ENCODE measurements at regions not wholly inside any gene's neighbourhood (a gene's known extent, or its start where the extent isn't known, plus 50 kb on each side); places are given as distances from the start of the nearest gene placed in this dataset.
"Not testable (repeated sequence)": the region's sequence is repeated elsewhere in the genome, so short reads cannot be mapped to it uniquely, and the experiment has no call there.

DNA sequence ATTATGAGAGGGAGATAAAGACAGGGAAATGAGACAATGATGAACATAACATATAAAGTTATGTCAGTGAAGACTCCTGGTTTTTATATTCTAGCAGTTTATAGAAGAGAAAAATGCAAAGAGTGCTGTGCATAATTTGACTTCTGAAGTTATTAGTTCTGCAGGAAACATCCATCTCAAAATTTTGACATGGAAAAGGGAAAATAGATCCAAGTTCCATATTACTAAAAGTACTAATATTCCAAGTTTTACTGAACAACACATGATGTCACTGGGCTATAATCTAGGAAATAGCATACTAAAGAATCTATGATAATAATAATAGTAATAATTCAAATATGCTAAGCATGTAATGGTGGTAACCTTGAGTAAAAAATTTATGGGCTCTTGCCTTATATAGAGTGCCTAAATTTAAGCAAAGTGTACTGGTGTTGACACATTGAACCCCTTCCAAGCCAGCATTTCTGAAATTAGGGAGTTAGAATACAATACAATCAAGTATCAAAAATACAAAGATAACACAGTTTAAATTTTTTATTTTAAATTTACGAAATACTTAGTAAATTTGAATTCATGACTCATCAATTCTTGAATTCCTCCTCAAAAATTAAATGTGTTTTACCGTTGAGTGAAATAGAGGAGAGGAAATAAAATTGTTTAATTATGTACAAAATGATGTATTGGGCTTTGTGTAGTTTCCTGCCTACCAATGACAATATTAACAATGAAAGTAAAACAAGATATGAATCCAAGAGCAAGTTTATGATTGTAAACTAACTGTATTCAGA, 102.8 kb upstream of the KCND2 start:
- DNase-seq, result no peak

DNA sequence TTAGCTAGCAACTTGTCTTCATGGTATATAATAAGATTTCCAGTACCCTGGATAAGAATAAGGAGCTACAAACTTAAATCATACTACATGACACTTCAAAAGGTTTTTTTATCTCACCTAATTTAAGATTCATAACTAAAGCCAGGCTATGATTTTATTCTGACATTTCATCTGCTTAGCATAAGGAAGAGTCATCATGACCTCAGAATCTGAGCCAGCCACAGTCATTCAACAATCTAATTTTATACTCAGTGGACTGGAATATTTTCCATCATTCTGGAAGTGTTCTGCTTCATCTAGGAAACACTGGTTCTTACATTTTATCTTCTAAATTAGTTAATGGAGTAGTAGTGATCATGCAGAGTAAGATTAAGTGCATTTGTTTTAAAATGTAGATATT, 102.1 kb upstream of the KCND2 start:
- no peak for DNase-seq

DNA sequence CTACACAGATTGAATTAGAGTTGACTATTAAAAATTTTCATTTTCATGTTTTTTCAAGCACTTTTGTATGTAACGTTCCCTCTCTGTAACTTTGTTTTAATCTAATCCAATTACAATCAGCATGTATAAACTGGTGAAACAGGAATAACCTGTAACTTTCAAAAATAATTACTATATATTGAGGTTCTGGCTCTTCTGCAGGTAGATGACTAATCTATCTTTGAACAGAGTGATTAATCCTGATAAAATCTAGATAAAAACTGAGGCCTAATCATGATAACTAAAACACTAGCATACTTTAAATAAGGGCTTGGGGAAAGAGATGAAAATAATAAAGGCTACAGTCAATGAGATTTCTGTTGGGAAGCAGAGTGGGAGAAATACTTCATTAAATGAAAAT, 101.6 kb upstream of the KCND2 start:
- no peak for DNase-seq

DNA sequence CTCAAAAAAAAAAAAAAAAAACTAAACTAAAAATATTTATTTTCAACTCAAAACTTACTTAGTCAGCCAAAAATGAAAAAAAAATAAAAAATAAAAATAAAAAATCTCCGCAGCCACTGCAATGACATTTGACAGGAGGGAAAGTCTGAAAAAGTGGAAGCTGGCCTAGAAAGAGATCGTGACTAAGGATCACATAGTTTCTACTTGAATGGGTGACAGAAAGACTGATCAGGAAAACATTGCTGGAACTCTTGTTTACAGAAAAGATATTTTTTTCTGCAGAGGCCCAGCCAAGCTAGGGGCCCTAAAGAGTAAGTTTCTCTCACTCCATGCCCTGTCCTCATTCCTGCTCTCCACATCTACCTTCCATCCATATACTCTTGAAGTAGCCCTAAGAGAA, 92.8 kb upstream of the KCND2 start:
- no peak for DNase-seq

DNA sequence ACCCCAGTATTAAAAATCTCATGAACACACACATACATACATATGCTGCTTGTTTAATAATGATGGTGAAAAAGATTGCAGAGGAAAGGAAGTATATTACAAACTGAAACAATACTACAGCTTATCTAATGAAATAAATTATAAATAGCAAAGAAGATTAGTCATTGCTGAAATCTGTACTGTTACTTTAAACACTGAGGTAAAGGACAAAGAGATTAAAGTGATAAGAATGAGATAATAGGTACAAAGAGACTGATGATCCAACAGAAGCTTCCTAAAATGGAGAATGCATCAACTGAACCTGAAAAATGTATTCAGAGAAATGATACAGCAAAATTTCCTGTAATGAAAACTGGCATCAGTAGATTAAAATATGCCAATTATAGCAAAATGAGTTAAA, 91.5 kb upstream of the KCND2 start:
- DNase-seq, result no peak

DNA sequence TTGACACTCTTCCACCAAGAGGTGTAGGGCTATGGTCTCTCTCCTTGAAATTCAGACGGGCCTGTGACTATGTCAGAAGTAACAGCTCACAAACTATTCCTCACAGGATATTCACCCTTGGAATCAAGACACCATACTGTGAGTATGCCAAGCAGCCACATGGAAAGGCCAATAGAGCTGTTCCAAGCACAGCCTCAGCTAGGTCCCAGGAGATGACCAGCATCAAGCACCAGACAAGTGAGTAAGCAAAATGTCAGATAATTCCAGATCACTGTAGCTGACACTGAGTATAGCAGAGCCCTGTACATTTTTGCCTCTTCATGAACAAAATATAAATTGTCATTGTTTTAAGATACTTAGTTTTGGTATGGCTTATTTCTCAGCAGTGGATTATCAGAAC, 88.1 kb upstream of the KCND2 start:
- no peak for DNase-seq

DNA sequence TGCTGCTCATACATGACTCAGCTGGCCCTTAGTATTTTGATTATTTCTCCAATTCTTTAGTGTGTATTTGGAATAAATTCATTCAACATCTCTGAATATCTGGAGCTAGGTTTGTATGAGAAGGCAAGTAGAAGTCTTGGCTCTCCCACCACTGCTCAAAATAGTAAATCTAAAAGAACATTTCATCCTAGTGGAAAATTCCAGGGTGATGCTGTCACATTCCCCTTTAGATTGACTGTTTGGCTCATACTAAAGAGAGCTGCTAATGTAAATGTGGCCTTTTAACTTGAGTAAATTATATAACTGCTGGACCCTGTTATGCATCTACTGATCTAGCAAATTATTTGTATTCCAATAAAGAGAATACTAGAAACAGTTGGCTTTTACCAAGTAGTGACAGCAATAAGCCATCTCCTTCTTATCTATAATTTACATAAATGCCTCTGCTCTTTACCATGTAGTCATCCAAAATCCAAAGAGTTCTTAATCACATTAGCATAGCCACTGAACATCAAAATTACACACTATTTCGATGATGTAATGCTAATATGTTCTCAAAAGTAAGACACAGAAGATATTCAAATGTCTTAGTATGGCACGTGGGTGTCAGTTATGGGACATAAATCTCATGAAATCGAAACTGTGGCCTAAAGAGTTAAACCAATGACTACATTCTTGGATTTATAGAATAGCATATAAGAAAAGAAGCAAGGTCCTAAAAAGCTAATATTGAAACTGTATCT, 86.9 kb upstream of the KCND2 start:
- no peak for DNase-seq

DNA sequence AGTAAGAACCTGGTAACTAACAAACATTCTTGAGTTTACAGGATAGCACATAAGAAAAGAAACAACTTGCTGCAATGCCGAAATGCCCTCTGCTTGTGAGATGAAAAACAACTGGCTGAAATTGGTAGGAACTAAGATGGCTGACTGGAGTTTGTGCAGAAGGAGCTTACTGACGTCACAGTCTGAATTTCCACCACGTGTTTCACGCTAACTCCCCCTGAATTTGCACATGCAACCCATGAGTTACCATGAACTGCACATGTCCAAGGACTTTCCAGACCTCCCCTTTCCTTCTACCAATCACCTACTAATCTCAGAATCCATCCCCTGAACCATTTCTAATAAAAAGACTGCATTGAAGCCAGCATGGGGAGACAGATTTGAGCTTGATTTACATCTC, 86.3 kb upstream of the KCND2 start:
- DNase-seq, result no peak

DNA sequence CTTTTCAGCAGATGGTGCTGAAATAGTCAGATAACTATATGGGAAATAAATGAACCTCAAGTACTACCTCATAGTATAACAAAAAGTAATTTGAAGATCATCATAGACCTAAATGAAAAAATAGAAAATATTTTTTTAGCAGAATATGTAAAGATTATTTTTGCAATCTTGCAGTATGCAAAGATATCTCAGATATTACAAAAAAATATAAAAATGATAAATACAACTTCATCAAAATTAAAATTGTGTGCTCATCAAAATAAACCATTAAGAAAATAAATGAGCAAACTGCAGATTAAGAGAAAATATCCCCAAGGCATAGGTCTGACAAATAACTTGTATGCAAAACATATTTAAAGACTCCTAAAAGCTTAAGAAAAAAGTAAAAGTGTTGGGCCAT, 83.4 kb upstream of the KCND2 start:
- no peak for DNase-seq

DNA sequence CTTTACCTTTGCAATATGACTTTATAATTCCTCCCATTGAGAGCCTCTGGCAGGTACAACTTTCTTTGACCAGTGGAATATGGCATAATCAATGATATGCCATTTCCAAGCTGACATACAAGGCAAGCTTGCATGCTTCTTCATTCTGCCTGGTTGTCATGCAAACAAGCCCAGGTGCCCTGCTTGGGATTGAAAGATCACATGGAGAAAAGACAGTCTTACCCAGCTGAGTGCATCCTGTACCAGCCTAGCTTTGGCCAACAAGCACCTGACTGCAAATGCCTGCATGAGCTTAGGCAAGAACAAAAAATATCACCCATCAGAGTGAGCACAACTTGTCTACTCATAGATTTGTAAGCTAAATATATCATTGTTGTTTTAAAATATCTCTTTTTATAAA, 82.9 kb upstream of the KCND2 start:
- DNase-seq, result no peak

DNA sequence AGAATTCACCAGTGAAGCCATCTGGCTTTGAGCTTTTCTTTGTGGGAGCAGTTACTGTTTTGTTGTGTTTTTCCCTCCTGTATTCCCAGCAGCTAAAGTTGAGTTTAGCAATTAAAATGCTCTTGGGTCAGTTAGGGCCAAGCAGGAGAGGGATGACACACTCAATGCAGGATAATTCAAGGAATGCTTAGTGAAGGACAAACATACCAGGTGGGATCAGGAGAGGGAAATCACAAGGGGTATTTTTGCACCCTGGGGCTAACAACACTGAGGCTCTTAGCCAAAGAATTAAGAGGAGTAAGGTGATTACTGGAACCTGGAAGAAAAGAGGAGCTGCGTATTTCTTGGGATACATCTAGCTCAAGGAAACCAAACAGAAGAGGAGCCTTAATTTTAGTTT, 82.4 kb upstream of the KCND2 start:
- no peak for DNase-seq

DNA sequence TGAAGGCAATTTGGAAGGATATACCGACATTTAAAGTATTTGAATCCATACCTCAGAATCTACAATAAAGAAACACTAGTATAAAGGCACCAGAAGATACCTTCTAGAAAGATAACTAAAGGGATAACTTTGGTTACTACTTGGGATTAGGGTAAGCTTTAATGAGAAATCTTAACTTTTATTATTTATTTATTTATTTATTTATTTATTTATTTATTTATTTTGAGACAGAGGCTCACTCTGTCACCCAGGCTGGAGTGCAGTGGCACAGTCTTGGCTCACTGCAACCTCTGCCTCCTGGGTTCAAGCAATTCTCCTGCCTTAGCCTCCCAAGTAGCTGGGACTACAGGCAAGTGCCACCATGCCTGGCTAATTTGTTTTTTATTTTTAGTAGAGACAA, 81.6 kb upstream of the KCND2 start:
- not testable (repeated sequence) for DNase-seq

DNA sequence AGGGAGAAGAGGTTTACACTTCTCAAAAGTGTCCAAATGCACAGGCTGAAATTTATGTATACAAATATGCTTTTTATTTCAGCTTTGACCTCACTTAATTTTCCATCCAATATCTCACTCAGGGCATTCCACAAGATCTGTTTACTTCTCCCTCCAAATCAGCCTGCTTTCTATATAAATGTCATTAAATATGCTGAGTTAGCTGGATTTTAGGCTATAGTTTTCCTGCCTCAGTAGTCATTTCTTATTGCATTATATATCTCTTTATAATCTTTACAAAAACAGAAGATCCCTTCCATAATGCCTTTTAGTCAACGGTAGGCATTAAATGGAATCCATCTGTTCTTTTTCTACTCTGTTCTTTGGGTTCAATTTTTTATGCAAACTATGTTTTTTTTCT, 71.7 kb upstream of the KCND2 start:
- DNase-seq, result no peak

DNA sequence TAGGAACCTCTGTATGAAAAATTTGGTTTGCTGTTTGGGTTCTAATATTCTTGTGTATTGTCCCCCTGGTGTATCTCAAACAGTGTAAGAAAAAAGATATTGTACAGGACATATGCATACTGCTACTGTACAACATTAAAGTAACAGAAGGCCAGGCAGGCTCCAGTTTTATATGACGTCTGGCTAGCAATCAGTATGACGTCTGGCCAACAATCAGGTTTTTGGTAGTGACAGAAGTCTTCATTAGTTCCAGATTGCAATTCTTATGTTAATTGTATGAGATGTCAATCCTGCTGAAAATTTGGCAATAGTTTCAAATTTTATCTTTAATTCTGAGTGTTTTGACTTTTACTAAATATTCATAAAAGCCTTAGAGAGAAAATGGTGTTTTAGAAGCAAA, 67.9 kb upstream of the KCND2 start:
- no peak for DNase-seq

DNA sequence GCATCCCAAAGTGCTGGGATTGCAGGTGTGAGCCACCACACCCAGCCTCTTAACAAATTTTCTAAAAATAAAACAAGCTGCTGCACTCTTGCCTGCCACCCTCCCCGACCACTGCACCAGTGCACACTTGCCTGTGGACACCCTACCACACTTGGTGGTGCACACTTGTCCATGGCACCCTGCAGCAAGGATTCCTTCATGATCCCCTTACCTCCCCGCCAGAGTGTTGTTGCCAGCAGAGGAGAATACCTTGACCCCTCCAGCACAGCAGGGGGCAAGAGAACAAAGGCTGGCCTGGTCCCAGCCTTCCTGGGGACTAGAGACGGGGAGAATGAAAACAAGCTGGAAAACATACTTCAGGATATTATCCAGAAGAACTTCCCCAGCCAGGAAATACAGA, 65.9 kb upstream of the KCND2 start:
- DNase-seq, result no peak

DNA sequence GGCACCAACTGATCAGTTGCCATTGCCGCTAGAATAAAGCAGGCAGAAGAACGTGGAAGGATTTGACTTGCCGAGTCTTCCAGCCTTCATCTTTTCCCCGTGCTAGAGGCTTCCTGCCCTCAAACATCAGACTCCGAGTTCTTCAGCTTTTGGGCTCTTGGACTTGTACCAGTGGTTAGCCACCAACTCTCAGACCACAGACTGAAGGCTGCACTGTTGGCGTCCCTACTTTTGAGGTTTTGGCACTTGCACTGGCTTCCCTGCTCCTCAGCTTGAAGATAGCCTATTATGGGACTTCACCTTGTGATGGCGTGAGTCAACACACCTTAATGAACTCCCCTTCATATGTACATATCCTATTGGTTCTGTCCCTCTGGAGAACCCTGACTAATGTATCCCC, 57.3 kb upstream of the KCND2 start:
- no peak for DNase-seq

DNA sequence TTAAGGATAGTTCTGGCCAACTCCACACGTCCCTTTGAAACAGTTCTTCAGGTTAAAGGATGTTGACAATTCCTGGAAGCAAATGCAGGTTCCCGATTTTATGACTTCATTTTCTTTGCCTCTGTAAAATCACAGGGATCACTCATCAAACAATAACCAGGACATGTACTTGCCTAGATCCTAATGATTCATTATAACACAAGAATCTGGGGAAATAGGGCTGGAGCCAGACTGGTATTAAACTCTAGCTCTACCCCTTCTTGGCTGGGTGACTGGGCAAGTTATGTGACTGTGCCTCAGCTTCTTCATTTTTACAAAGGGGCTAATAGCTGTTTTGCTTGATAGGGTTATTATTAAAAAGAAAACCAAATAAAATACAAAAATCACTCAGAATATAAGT, 56.0 kb upstream of the KCND2 start:
- no peak for DNase-seq

DNA sequence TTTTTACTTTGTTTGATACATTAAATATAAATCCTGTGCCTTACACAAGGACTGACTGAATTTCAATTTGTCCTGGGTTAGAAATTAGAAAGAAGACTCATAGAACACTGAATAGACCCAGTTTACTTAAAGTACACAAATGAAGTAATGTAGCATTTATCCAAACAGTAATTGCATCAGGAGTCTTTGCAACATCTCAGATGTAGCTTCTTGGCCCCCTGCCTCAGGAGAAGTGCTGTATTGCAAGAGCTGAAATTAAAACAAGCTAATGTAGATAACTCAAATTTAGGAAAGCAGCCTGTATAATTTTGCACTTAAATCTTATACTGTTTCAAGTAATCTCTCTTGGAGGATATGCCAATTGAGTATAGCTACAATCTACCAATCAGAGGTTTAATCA, 54.3 kb upstream of the KCND2 start:
- DNase-seq, result no peak

DNA sequence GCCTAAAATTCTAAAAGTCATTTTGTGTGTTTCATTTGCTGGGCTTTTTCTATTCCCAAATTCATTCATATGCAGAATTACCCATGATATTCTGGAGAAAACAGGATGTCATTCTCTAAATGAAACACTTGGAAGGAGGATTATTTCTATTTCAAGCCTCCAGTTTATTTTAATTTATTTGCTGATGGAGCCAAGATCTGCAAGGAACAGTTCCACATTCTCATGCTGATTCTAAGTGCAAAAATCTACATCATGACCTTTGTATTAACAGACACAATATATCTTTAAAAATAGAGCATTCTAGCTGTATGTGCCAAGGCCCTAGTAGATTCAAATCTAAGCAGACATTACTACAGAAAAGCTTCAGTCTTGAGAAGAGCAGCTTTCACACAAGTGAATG, 51.3 kb upstream of the KCND2 start:
- DNase-seq, result no peak
